ENCODE measurements at regions not wholly inside any gene's neighbourhood (a gene's known extent, or its start where the extent isn't known, plus 50 kb on each side); places are given as distances from the start of the nearest gene placed in this dataset.

- no peak for DNase-seq
These were observed 94.5 kb downstream of the PDGFA start for GRCh38 chr7:424961-425793.

- no peak for DNase-seq
These were observed 93.9 kb downstream of the PDGFA start for GRCh38 chr7:425794-426188.

GRCh38 chr7:426510-426909 is 93.1 kb downstream of the PDGFA start:
- no peak for DNase-seq

- no peak for DNase-seq
These were observed 92.0 kb downstream of the PDGFA start for GRCh38 chr7:427506-428103.

GRCh38 chr7:428387-428786 is 91.3 kb downstream of the PDGFA start:
- DNase-seq, result no peak

- no peak for DNase-seq
These were observed 90.5 kb downstream of the PDGFA start for GRCh38 chr7:428927-429827.

GRCh38 chr7:429828-430180 is 89.8 kb downstream of the PDGFA start:
- no peak for DNase-seq

GRCh38 chr7:431041-431440 is 88.6 kb downstream of the PDGFA start:
- DNase-seq, result no peak

GRCh38 chr7:431658-432111 is 88.0 kb downstream of the PDGFA start:
- no peak for DNase-seq

- no peak for DNase-seq
These were observed 87.4 kb downstream of the PDGFA start for GRCh38 chr7:432256-432655.

- no peak for DNase-seq
These were observed 86.7 kb downstream of the PDGFA start for GRCh38 chr7:432933-433332.

GRCh38 chr7:433558-433957 is 86.1 kb downstream of the PDGFA start:
- no peak for DNase-seq

- no peak for DNase-seq
These were observed 84.6 kb downstream of the PDGFA start for GRCh38 chr7:434891-435629.

- no peak for DNase-seq
These were observed 83.8 kb downstream of the PDGFA start for GRCh38 chr7:435630-436366.

- no peak for DNase-seq
These were observed 83.1 kb downstream of the PDGFA start for GRCh38 chr7:436367-437128.

GRCh38 chr7:437329-438251 is 82.1 kb downstream of the PDGFA start:
- DNase-seq, result no peak

GRCh38 chr7:438361-438760 is 81.3 kb downstream of the PDGFA start:
- DNase-seq, result no peak

GRCh38 chr7:438916-439315 is 80.7 kb downstream of the PDGFA start:
- no peak for DNase-seq

GRCh38 chr7:440059-440749 is 79.4 kb downstream of the PDGFA start:
- no peak for DNase-seq

Data from activated CD4-positive, alpha-beta T cell treated with anti-CD3 and anti-CD28 coated beads, Interleukin-2, amount 50 U/mL, for 16 hours (primary cell).